ENCODE measurements at regions not wholly inside any gene's neighbourhood (a gene's known extent, or its start where the extent isn't known, plus 50 kb on each side); places are given as distances from the start of the nearest gene placed in this dataset.
A peak's percentile ranks its signal among the peaks of the same experiment; 100 is the strongest.
"Not testable (repeated sequence)": the region's sequence is repeated elsewhere in the genome, so short reads cannot be mapped to it uniquely, and the experiment has no call there.

- no peak for TF ChIP-seq CTCF (IDR thresholded peaks at IDR 0.05)
- Histone ChIP-seq H3K4me3 (no peak overlapping the region), H3K36me3 (no peaks in the 10 kb centered on the region), H3K27me3 (no peaks in the 10 kb centered on the region), H3K4me1 (peaks cover 3 to 53% of the 10 kb centered on the region in 2 donors), H3K27ac (peak overlapping the region in 1 of 2 donors; percentile 72), H3K9me3 (no peaks in the 10 kb centered on the region)
- no peak for DNase-seq (ENCODE audit: low spot score)
These were observed 54.2 kb downstream of the SIPA1L2 start for GRCh38 chr1:232575763-232576040.

GRCh38 chr1:232574889-232575762 is 54.8 kb downstream of the SIPA1L2 start:
- peak overlapping the region; percentile 44 to 72 for H3K27ac ChIP-seq
- H3K4me3 ChIP-seq: peak overlapping the region in 1 of 2 donors; percentile 14
- H3K36me3 ChIP-seq: no peaks in the 10 kb centered on the region
- no peaks in the 10 kb centered on the region for H3K9me3 ChIP-seq
- no peaks in the 10 kb centered on the region for H3K27me3 ChIP-seq
- H3K4me1 ChIP-seq: peaks cover 3 to 52% of the 10 kb centered on the region in 2 donors
- TF ChIP-seq CTCF (IDR thresholded peaks at IDR 0.05): no peak
- DNase-seq (ENCODE audit: low spot score): no peak

- H3K4me3 ChIP-seq: no peak overlapping the region
- H3K9me3 ChIP-seq: no peaks in the 10 kb centered on the region
- H3K36me3 ChIP-seq: no peaks in the 10 kb centered on the region
- peaks cover 3 to 50% of the 10 kb centered on the region in 2 donors for H3K4me1 ChIP-seq
- H3K27ac ChIP-seq: peak overlapping the region in 1 of 2 donors; percentile 0
- no peak for DNase-seq (ENCODE audit: low spot score)
- no peak for TF ChIP-seq CTCF (IDR thresholded peaks at IDR 0.05)
- H3K27me3 ChIP-seq: no peaks in the 10 kb centered on the region
These were observed 55.9 kb downstream of the SIPA1L2 start for GRCh38 chr1:232574077-232574476.

GRCh38 chr1:232571523-232571922 is 58.4 kb downstream of the SIPA1L2 start:
- no peak overlapping the region for H3K4me3 ChIP-seq
- no peak for TF ChIP-seq CTCF (IDR thresholded peaks at IDR 0.05)
- H3K36me3 ChIP-seq: no peaks in the 10 kb centered on the region
- H3K4me1 ChIP-seq: peaks cover 0 to 39% of the 10 kb centered on the region in 2 donors
- no peak overlapping the region for H3K27ac ChIP-seq
- no peaks in the 10 kb centered on the region for H3K9me3 ChIP-seq
- no peak for DNase-seq (ENCODE audit: low spot score)
- H3K27me3 ChIP-seq: no peaks in the 10 kb centered on the region

GRCh38 chr1:232570007-232570406 is 59.9 kb downstream of the SIPA1L2 start:
- no peaks in the 10 kb centered on the region for H3K27me3 ChIP-seq
- H3K4me3 ChIP-seq: no peak overlapping the region
- TF ChIP-seq CTCF (IDR thresholded peaks at IDR 0.05): no peak
- no peaks in the 10 kb centered on the region for H3K36me3 ChIP-seq
- H3K9me3 ChIP-seq: no peaks in the 10 kb centered on the region
- peak overlapping the region in 1 of 2 donors; percentile 65 for H3K27ac ChIP-seq
- H3K4me1 ChIP-seq: peaks cover 0 to 53% of the 10 kb centered on the region in 2 donors
- DNase-seq (ENCODE audit: low spot score): no peak

GRCh38 chr1:232569554-232569921 is 60.4 kb downstream of the SIPA1L2 start:
- not testable (repeated sequence) for H3K9me3 ChIP-seq; H3K4me3 ChIP-seq; DNase-seq (ENCODE audit: low spot score); H3K36me3 ChIP-seq; H3K27me3 ChIP-seq
- peak overlapping the region in 1 of 2 donors; percentile 65 for H3K27ac ChIP-seq
- H3K4me1 ChIP-seq: peaks cover 0 to 56% of the 10 kb centered on the region in 2 donors

All from right atrium auricular region (tissue), 2 donors.